GM12865 (cell line): ENCODE measurements at regions not wholly inside any gene's neighbourhood (a gene's known extent, or its start where the extent isn't known, plus 50 kb on each side); places are given as distances from the start of the nearest gene placed in this dataset.

Experiments
- DNase-seq: peaks from one replicate; pipeline ENCODE4 v3.0.0; 2010; ENCODE audit warnings: low read depth
- H3K4me3 ChIP-seq: 2 replicates; pipeline ENCODE4 v1.5.1; 2011; ENCODE audit warnings: mild to moderate bottlenecking, low read depth, low read length, control low read depth
- TF ChIP-seq, protein P1 (sequence below): IDR thresholded peaks from 2 replicates; pipeline ENCODE4 v1.5.1; 2011; ENCODE audit warnings: low read length, control low read depth, low read depth, inconsistent platforms; ENCODE audit not compliant: insufficient read depth; ENCODE audit errors: missing control alignments

DNA sequence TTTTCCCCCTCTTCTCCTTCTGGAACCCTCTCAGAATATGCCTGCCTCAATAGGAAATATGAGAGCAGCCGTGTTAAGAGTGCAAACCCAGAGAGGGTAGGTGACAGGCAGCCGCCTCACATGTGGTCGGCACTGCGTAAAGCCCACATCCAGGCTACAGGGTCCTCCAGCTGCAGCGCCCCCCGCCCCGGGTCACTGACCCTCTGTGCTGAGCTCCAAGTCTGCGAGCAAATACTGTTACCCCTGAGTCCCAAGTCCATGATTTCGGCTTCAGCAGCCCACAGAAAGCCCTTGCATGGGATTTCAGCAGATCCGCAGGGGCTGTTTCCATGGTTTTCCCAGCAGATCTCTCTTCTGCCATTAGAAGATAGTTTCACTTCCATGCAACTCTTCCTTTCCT, 186.9 kb upstream of the IRS2 start:
- TF ChIP-seq, protein P1, sequence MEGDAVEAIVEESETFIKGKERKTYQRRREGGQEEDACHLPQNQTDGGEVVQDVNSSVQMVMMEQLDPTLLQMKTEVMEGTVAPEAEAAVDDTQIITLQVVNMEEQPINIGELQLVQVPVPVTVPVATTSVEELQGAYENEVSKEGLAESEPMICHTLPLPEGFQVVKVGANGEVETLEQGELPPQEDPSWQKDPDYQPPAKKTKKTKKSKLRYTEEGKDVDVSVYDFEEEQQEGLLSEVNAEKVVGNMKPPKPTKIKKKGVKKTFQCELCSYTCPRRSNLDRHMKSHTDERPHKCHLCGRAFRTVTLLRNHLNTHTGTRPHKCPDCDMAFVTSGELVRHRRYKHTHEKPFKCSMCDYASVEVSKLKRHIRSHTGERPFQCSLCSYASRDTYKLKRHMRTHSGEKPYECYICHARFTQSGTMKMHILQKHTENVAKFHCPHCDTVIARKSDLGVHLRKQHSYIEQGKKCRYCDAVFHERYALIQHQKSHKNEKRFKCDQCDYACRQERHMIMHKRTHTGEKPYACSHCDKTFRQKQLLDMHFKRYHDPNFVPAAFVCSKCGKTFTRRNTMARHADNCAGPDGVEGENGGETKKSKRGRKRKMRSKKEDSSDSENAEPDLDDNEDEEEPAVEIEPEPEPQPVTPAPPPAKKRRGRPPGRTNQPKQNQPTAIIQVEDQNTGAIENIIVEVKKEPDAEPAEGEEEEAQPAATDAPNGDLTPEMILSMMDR, result no peak
- no peak overlapping the region for H3K4me3 ChIP-seq
- no peak for DNase-seq

- H3K4me3 ChIP-seq, result no peak overlapping the region
- DNase-seq, result no peak
- TF ChIP-seq, protein P1, result no peak
These were observed 185.2 kb upstream of the IRS2 start for GRCh38 chr13:109971456-109972090.

DNA sequence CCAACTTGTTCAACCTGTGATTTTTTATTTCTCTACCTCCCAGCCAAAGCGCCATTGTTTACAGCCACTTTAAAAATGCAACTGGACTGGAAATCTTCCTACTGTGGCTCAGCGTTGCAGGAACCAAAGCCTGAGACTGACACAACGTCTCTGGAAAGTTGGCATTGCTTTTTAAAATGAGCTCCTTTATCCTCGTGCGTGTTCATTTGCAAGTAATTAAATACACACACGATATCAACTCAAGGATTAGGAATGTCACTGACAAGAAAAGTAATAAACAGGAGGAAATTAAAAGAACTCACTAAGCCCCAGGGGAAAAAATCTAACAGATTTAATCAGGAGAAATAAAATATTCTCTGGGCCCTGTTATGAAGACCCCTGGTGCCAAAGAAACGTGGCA, 184.6 kb upstream of the IRS2 start:
- no peak for DNase-seq
- no peak overlapping the region for H3K4me3 ChIP-seq
- TF ChIP-seq, protein P1, result no peak

GRCh38 chr13:109968876-109969577, 182.6 kb upstream of the IRS2 start:
- TF ChIP-seq, protein P1, result no peak
- H3K4me3 ChIP-seq, result no peak overlapping the region
- DNase-seq, result no peak

DNA sequence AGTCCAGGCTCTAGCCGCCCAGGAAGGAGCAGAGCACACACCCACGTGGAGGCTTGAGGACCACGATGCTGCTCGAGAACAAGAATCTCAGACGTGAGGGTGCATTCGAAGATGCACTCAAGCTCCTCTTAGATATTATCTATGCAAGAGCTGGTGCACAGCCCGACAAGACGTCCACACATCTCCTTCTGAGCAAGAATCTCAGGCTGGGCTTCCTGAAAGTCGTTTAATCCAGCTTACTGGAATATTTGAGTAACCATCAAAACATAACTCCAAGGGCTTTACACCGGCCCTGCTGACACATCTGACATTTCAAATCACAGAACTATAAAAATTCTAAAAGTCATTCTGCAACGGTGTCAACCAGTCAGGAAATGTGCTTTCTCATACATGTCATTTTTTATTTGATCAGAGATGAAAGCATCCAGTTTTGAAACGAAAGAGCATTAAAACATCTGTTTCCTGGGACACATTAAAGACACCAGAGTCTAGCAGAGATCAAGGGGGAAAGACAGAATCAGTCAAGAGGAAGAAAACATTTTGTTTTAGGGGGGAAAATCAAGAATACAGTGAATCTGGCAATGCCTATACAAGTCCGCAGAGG, 177.7 kb upstream of the IRS2 start:
- TF ChIP-seq, protein P1, result no peak
- no peak for DNase-seq
- no peak overlapping the region for H3K4me3 ChIP-seq

- TF ChIP-seq, protein P1, result no peak
- DNase-seq, result no peak
These were observed 177.0 kb upstream of the IRS2 start for GRCh38 chr13:109963384-109963783.

More at GRCh38 chr13:109963384-109963783, 177.0 kb upstream of the IRS2 start:
- no peak overlapping the region for H3K4me3 ChIP-seq
